Activated CD4-positive, alpha-beta T cell treated with anti-CD3 and anti-CD28 coated beads for 36 hours (primary cell): ENCODE measurements at regions not wholly inside any gene's neighbourhood (a gene's known extent, or its start where the extent isn't known, plus 50 kb on each side); places are given as distances from the start of the nearest gene placed in this dataset.
A peak's percentile ranks its signal among the peaks of the same experiment; 100 is the strongest.
"Not testable (repeated sequence)": the region's sequence is repeated elsewhere in the genome, so short reads cannot be mapped to it uniquely, and the experiment has no call there.

Experiments used
- ATAC-seq: fragments of 200-7000 bp; cut with Tn5 transposase; one replicate; pipeline ENCODE4 v1.10.0; 2021; ENCODE audit warnings: mild to moderate bottlenecking, moderate library complexity
- CTCF ChIA-PET: fragments of 350-600 bp; sonication (Branson Sonifier 250); formaldehyde crosslinking; loops from one replicate; lab custom pipeline; 2021; ENCODE audit warnings: antibody characterized with exemption; lab: Charles Lee
- POLR2A ChIA-PET: fragments of 350-600 bp; sonication (Branson Sonifier 250); formaldehyde crosslinking; loops from one replicate; lab custom pipeline; 2021; ENCODE audit warnings: antibody characterized with exemption, inconsistent platforms; lab: Charles Lee
- DNase-seq: peaks from one replicate; pipeline ENCODE4 v3.0.0-alpha.2; 2020
- H3K27ac Mint-ChIP-seq: one replicate; pipeline ENCODE4 v1.8.0; 2021; ENCODE audit warnings: mixed read lengths
- H3K27me3 Mint-ChIP-seq: one replicate; pipeline ENCODE4 v1.8.0; 2021; ENCODE audit warnings: mixed read lengths
- H3K36me3 Mint-ChIP-seq: one replicate; pipeline ENCODE4 v1.8.0; 2021; ENCODE audit warnings: low read depth, mixed read lengths
- H3K4me1 Mint-ChIP-seq: one replicate; pipeline ENCODE4 v1.8.0; 2021; ENCODE audit warnings: mixed read lengths
- H3K4me3 Mint-ChIP-seq: one replicate; pipeline ENCODE4 v1.8.0; 2021; ENCODE audit warnings: mild to moderate bottlenecking, moderate library complexity, mixed read lengths
- H3K9me3 Mint-ChIP-seq: one replicate; pipeline ENCODE4 v1.8.0; 2021; ENCODE audit warnings: low read depth, mixed read lengths
- intact Hi-C, 2 experiments: fragments of 100-400 bp; cut with DNase I in 1 of 2; cut with micrococcal nuclease in 1 of 2; formaldehyde crosslinking; loops; one replicate each; pipeline versions ENCODE4 v1.14.2 to v1.15.1; 2022 to 2024; cut with DNase I, micrococcal nuclease

- no peaks in the 10 kb centered on the region for H3K36me3 Mint-ChIP-seq
- no peak overlapping the region for H3K4me3 Mint-ChIP-seq
- no peak overlapping the region for H3K27ac Mint-ChIP-seq
- no peak for ATAC-seq
- CTCF ChIA-PET = interaction anchor here (1.3 to 2.4 kb wide), 2 partner anchors 12 to 618 kb away, joined by 4 to 5 read pairs; no protein-coding TSS in a partner anchor
- H3K9me3 Mint-ChIP-seq = no peaks in the 10 kb centered on the region
- intact Hi-C loops = loop anchor here in 1 of 2 experiments (1.0 to 10.0 kb wide), 2 partner anchors 617 to 1847 kb away; no protein-coding TSS in a partner anchor
- POLR2A ChIA-PET = no interaction called here
- DNase-seq = peak; percentile 7
- no peaks in the 10 kb centered on the region for H3K27me3 Mint-ChIP-seq
- no peaks in the 10 kb centered on the region for H3K4me1 Mint-ChIP-seq
These were observed 562.2 kb downstream of the ZIC3 start for GRCh38 chrX:138128027-138128671.

- no peaks in the 10 kb centered on the region for H3K9me3 Mint-ChIP-seq
- intact Hi-C loops = no loop called here
- CTCF ChIA-PET = no interaction called here
- H3K4me3 Mint-ChIP-seq = no peak overlapping the region
- H3K27ac Mint-ChIP-seq = no peak overlapping the region
- POLR2A ChIA-PET = no interaction called here
- H3K36me3 Mint-ChIP-seq = no peaks in the 10 kb centered on the region
- DNase-seq = no peak
- ATAC-seq = no peak
- H3K27me3 Mint-ChIP-seq = no peaks in the 10 kb centered on the region
- no peaks in the 10 kb centered on the region for H3K4me1 Mint-ChIP-seq
These were observed 560.8 kb downstream of the FGF13 start for GRCh38 chrX:138150709-138151108.

GRCh38 chrX:138157850-138158249, 553.7 kb downstream of the FGF13 start:
- no peak for DNase-seq
- POLR2A ChIA-PET = no interaction called here

GRCh38 chrX:138191998-138192397, 519.5 kb downstream of the FGF13 start:
- Mint-ChIP-seq H3K36me3 (no peaks in the 10 kb centered on the region), H3K9me3 (no peaks in the 10 kb centered on the region), H3K27me3 (no peaks in the 10 kb centered on the region), H3K27ac (no peak overlapping the region), H3K4me1 (no peaks in the 10 kb centered on the region), H3K4me3 (no peak overlapping the region)
- ChIA-PET POLR2A (no interaction called here), CTCF (interaction anchor here (0.7 kb wide), 1 partner anchor 524 kb away, joined by 3 read pairs; no protein-coding TSS in a partner anchor)
- ATAC-seq (no peak), DNase-seq (peak; percentile 15)
- intact Hi-C loops = loop anchor here in 1 of 2 experiments (2.0 kb wide), 1 partner anchor 553 kb away; no protein-coding TSS in a partner anchor

More at GRCh38 chrX:138157850-138158249, 553.7 kb downstream of the FGF13 start:
- no peak for ATAC-seq
- no peak overlapping the region for H3K27ac Mint-ChIP-seq
- intact Hi-C loops = no loop called here
- H3K27me3 Mint-ChIP-seq = no peaks in the 10 kb centered on the region
- no peaks in the 10 kb centered on the region for H3K4me1 Mint-ChIP-seq
- CTCF ChIA-PET = no interaction called here
- no peak overlapping the region for H3K4me3 Mint-ChIP-seq
- H3K36me3 Mint-ChIP-seq = no peaks in the 10 kb centered on the region
- no peaks in the 10 kb centered on the region for H3K9me3 Mint-ChIP-seq

GRCh38 chrX:138229718-138230117, 481.8 kb downstream of the FGF13 start:
- no peak overlapping the region for H3K4me3 Mint-ChIP-seq
- H3K9me3 Mint-ChIP-seq = no peaks in the 10 kb centered on the region
- no peak overlapping the region for H3K27ac Mint-ChIP-seq
- no peaks in the 10 kb centered on the region for H3K4me1 Mint-ChIP-seq
- H3K36me3 Mint-ChIP-seq = no peaks in the 10 kb centered on the region
- intact Hi-C loops = no loop called here
- POLR2A ChIA-PET = no interaction called here
- no peaks in the 10 kb centered on the region for H3K27me3 Mint-ChIP-seq
- ATAC-seq (no peak), DNase-seq (no peak)
- CTCF ChIA-PET = no interaction called here

GRCh38 chrX:138240266-138240665, 471.3 kb downstream of the FGF13 start:
- ChIA-PET POLR2A (no interaction called here), CTCF (no interaction called here)
- H3K27me3 Mint-ChIP-seq = no peaks in the 10 kb centered on the region
- H3K27ac Mint-ChIP-seq = no peak overlapping the region
- H3K4me1 Mint-ChIP-seq = no peaks in the 10 kb centered on the region
- H3K36me3 Mint-ChIP-seq = no peaks in the 10 kb centered on the region
- H3K4me3 Mint-ChIP-seq = no peak overlapping the region
- intact Hi-C loops = no loop called here
- no peak for DNase-seq
- H3K9me3 Mint-ChIP-seq = peaks cover 1% of the 10 kb centered on the region
- ATAC-seq = no peak

GRCh38 chrX:138254001-138254400, 457.5 kb downstream of the FGF13 start:
- Mint-ChIP-seq H3K36me3 (no peaks in the 10 kb centered on the region), H3K27ac (no peak overlapping the region), H3K4me3 (no peak overlapping the region), H3K4me1 (no peaks in the 10 kb centered on the region), H3K27me3 (no peaks in the 10 kb centered on the region), H3K9me3 (no peaks in the 10 kb centered on the region)
- ATAC-seq = no peak
- DNase-seq = no peak
- intact Hi-C loops = no loop called here
- POLR2A ChIA-PET = no interaction called here
- CTCF ChIA-PET = no interaction called here

GRCh38 chrX:138255373-138255772, 456.1 kb downstream of the FGF13 start:
- no peak for ATAC-seq
- H3K27me3 Mint-ChIP-seq = no peaks in the 10 kb centered on the region
- H3K4me1 Mint-ChIP-seq = no peaks in the 10 kb centered on the region
- no peak overlapping the region for H3K4me3 Mint-ChIP-seq
- no peaks in the 10 kb centered on the region for H3K9me3 Mint-ChIP-seq
- DNase-seq = no peak
- H3K36me3 Mint-ChIP-seq = no peaks in the 10 kb centered on the region
- ChIA-PET CTCF (no interaction called here), POLR2A (no interaction called here)
- intact Hi-C loops = no loop called here
- no peak overlapping the region for H3K27ac Mint-ChIP-seq

GRCh38 chrX:138264095-138264494, 447.4 kb downstream of the FGF13 start:
- intact Hi-C loops, DNase-seq, H3K27me3 Mint-ChIP-seq, H3K4me3 Mint-ChIP-seq, ATAC-seq, H3K36me3 Mint-ChIP-seq, H3K4me1 Mint-ChIP-seq, H3K9me3 Mint-ChIP-seq, POLR2A ChIA-PET, H3K27ac Mint-ChIP-seq, CTCF ChIA-PET: not testable (repeated sequence)

GRCh38 chrX:138270931-138271330, 440.6 kb downstream of the FGF13 start:
- DNase-seq (no peak), ATAC-seq (no peak)
- Mint-ChIP-seq H3K27me3 (no peaks in the 10 kb centered on the region), H3K9me3 (no peaks in the 10 kb centered on the region), H3K4me3 (no peak overlapping the region), H3K4me1 (no peaks in the 10 kb centered on the region), H3K27ac (no peak overlapping the region), H3K36me3 (no peaks in the 10 kb centered on the region)
- CTCF ChIA-PET = interaction anchor here (0.6 kb wide), 1 partner anchor 468 kb away, joined by 3 read pairs; no protein-coding TSS in a partner anchor
- intact Hi-C loops = no loop called here
- POLR2A ChIA-PET = no interaction called here

- H3K4me3 Mint-ChIP-seq, H3K4me1 Mint-ChIP-seq, POLR2A ChIA-PET, H3K36me3 Mint-ChIP-seq, H3K27me3 Mint-ChIP-seq, ATAC-seq, DNase-seq, H3K9me3 Mint-ChIP-seq, intact Hi-C loops, H3K27ac Mint-ChIP-seq, CTCF ChIA-PET: not testable (repeated sequence)
These were observed 428.8 kb downstream of the FGF13 start for GRCh38 chrX:138282598-138283150.

GRCh38 chrX:138287205-138287877, 424.2 kb downstream of the FGF13 start:
- intact Hi-C loops = no loop called here
- POLR2A ChIA-PET = no interaction called here
- H3K27me3 Mint-ChIP-seq = no peaks in the 10 kb centered on the region
- no peaks in the 10 kb centered on the region for H3K36me3 Mint-ChIP-seq
- no peaks in the 10 kb centered on the region for H3K4me1 Mint-ChIP-seq
- CTCF ChIA-PET = no interaction called here
- no peak for DNase-seq
- no peak for ATAC-seq
- H3K4me3 Mint-ChIP-seq = no peak overlapping the region
- no peak overlapping the region for H3K27ac Mint-ChIP-seq
- no peaks in the 10 kb centered on the region for H3K9me3 Mint-ChIP-seq
